T47D (cell line): ENCODE measurements at regions not wholly inside any gene's neighbourhood (a gene's known extent, or its start where the extent isn't known, plus 50 kb on each side); places are given as distances from the start of the nearest gene placed in this dataset.
"Not testable (repeated sequence)": the region's sequence is repeated elsewhere in the genome, so short reads cannot be mapped to it uniquely, and the experiment has no call there.

Source experiments
- DNase-seq, 2 experiments: peaks; one replicate each; pipeline versions ENCODE4 v3.0.0 to v3.0.0-alpha.2; 2011 to 2012; ENCODE audit warnings: low read depth in 1 of 2, low spot score in 1 of 2
- JUND ChIP-seq: IDR thresholded peaks from 2 replicates; pipeline ENCODE4 v1.6.1; 2012; ENCODE audit warnings: low read depth
- in situ Hi-C: cut with HindIII; loops from 2 replicates; pipeline ENCODE4 v1.10.0; 2016; ENCODE audit warnings: low sequenced_read_pairs, low pct_unique_long_range_greater_than_20kb

DNA sequence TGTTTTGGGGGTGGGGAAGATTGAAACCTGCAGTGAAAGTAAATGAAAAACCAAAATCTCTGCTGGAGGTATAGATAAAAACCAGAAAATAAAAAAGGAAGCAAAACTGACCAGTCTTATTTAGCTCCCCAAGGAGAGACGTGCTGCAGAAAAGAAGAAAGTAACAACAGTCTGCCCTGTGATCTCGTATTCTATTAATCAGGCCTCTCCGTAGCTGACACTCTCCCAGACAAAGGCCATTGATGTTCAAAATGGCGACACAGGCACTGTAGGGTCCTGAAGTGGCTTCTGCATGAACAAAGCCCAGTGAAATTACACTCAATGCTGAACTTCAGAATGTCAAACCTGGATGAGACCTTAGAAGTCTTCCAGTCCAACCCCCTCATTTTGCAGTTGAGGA, 106.6 kb downstream of the NXPE2 start:
- in situ Hi-C loops: no loop called here
- DNase-seq: no peak
- TF ChIP-seq JUND: no peak

DNA sequence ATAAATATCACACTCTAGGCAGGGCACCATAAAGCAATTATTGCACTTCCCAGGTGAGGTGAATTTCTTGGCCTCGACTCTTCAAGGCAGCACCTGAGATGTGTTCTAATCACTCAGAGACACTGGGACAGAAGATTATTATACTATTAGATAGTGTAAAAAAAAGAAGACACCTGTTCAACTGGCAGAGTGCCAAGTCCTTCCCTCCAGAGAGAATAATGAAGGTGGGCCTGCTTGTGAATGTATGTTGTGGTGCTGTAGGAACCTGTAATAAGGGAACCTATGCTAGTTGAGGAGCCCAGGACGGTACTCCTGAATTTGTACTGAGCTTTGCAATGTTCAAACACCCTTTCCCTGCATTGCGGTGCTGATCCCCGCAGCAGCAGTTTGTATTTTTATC, 107.5 kb downstream of the NXPE2 start:
- no peak for TF ChIP-seq JUND
- DNase-seq: no peak
- in situ Hi-C loops: no loop called here

DNA sequence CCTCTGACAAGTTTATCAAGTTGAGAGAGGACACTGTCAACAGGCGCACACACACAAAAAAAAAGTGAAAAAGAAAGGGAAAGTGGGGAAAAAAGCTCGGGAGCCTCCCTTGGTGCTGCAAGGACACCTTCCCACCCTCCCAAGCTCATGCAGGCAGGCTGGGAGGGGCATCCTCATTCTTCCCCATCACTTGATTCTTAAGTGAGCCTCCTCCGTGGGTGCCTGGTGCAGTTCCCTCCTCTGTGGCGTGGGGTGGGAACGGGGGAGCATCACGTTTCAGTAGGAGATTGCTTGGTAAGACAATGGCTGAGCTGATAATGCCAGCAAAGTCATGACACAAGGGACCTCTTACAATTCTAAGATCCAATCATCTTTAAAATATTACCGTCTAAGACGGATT, 108.8 kb downstream of the NXPE2 start:
- DNase-seq: no peak
- in situ Hi-C loops: no loop called here

GRCh38 chr11:114790910-114791309, 112.6 kb downstream of the NXPE2 start:
- in situ Hi-C loops: no loop called here
- TF ChIP-seq JUND: no peak
- no peak for DNase-seq

More for the DNA sequence above, 108.8 kb downstream of the NXPE2 start:
- TF ChIP-seq JUND: no peak

DNA sequence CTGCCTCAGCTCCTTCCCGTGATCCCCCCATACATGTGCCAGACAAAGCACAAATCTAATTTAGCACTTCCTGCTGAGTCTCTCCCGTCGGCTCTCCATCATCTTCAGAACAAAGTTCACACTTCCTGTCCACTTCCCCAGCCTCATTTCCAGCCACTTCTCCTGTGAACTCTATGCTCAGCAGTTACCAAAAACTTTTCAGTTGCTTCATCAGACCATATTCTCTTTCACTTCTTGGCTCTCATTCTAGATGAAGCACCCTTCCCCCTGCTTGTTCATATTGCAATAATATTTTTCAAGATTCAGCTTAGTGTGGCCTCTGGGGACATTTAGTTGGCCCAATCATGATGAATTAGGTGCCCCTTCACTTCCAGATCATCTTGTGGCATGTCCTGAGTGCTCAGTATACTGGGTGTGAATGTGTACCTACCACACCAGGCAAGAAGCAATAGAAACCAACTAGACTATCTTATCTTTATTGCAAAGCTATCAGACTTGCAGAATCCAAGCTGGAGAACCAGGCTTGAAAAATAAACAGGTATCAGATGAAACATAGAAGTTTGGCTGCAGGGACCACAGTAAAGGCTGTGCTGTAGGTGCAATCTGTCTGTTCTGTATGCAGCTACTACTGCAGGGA, 115.8 kb downstream of the NXPE2 start:
- in situ Hi-C loops: no loop called here
- no peak for DNase-seq
- TF ChIP-seq JUND: no peak

- in situ Hi-C loops: no loop called here
Observed at GRCh38 chr11:114796954-114797721, 118.8 kb downstream of the NXPE2 start.

GRCh38 chr11:114799476-114799875, 121.1 kb downstream of the NXPE2 start:
- no peak for DNase-seq
- in situ Hi-C loops: no loop called here
- TF ChIP-seq JUND: no peak

More at GRCh38 chr11:114796954-114797721, 118.8 kb downstream of the NXPE2 start:
- no peak for TF ChIP-seq JUND
- no peak for DNase-seq

DNA sequence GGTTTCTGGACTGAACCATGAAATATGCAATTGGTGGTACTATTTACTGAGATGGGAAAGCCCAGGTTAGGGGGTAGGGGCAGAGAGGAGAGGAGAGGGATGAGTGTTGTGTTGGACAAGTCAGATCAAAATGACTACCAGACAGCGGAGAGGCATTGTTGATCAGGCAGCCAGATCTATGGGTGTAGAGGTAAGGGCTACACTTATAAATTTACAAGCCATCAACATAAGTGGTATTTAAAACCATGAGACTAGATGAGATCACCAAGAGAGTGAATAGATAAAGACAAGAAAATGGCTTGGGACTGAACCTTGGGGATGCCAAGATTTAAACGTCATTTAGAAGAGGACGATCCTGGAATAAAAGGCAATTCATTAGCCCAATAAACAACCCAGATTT, 123.4 kb downstream of the NXPE2 start:
- in situ Hi-C loops: no loop called here
- DNase-seq: no peak
- TF ChIP-seq JUND: no peak

GRCh38 chr11:114802878-114803277, 124.6 kb downstream of the NXPE2 start:
- DNase-seq: no peak
- in situ Hi-C loops: no loop called here
- no peak for TF ChIP-seq JUND

DNA sequence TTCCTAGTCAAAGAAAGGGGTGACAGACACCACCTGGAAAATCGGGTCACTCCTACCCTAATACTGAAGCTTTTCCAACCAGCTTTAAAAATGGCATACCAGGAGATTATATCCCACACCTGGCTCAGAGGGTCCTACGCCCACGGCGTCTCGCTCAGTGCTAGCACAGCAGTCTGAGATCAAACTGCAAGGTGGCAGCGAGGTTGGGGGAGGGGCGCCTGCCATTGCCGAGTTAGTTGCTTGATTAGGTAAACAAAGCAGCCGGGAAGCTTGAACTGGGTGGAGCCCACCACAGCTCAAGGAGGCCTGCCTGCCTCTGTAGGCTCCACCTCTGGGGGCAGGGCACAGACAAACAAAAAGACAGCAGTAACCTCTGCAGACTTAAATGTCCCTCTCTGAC, 127.1 kb downstream of the NXPE2 start:
- in situ Hi-C loops, DNase-seq: not testable (repeated sequence)

- TF ChIP-seq JUND: no peak
- no peak for DNase-seq
- in situ Hi-C loops: no loop called here
Observed at GRCh38 chr11:114811971-114812370, 133.6 kb downstream of the NXPE2 start.

DNA sequence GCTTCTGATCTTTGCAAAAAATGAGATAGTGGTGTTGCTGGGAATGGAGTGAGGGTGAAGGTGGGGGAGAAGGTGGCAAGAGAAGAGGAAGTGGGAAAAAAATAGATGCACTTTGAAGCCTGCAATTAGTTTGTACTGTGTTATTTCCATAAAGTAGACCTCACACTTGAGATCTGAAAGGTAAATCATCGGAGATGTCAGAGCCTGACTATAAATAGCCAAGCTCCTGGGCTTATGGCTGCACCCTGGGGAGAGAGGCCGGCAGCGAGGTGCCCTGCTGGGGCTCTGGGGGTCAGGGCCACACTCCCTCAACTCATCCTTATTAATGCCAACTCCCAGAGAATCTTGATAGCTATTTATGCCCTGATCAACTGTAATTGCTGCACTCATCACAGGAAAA, 134.4 kb downstream of the NXPE2 start:
- TF ChIP-seq JUND: no peak
- no peak for DNase-seq
- in situ Hi-C loops: no loop called here

DNA sequence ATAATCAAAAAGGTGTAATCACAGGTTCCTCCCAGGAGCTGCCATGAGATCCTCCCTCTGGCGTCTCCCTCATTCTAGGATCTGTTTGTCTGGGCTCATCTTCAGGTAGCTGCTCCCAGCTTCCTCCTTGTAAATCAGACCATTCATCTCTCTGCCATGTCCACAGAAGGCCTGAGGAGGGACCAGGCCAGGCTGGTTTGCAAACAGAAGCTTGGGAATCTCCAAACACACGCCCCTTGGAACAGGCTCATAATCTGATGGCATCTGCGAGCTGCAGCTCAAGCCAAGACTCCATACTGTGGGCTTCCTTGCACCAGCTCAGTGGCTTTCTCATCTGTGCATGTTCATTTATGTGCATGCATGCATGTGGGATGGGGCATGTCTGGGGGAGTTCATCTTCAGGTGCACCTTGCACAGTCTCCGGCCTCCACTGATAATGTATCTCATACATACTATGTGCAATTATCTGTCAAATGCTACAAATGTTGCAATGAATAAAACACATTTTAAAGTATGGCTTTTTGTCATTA, 134.9 kb downstream of the NXPE2 start:
- no peak for TF ChIP-seq JUND
- no peak for DNase-seq
- in situ Hi-C loops: no loop called here
